Lung (tissue), 11 donors: ENCODE measurements at regions not wholly inside any gene's neighbourhood (a gene's known extent, or its start where the extent isn't known, plus 50 kb on each side); places are given as distances from the start of the nearest gene placed in this dataset.

Experiments used
- ATAC-seq: fragments of 200-7000 bp; cut with Tn5 transposase; one replicate; pipeline ENCODE4 v1.9.1; 2020; ENCODE audit warnings: moderate number of reproducible peaks; ENCODE audit not compliant: insufficient read depth, low FRiP score
- DNase-seq, 3 donors: peaks; one replicate each; pipeline ENCODE4 v3.0.0-alpha.2; 2013 to 2017
- H3K27ac ChIP-seq, 2 donors: one replicate each; pipeline ENCODE4 v1.5.1; 2013; ENCODE audit warnings: mild to moderate bottlenecking in 2 of 2, moderate library complexity in 2 of 2, control low read depth in 1 of 2, inconsistent platforms in 1 of 2, low read depth in 1 of 2, low read length in 1 of 2
- H3K27me3 ChIP-seq, 3 donors: one replicate each; pipeline ENCODE4 v1.5.1; 2013; ENCODE audit warnings: low read length in 2 of 3; ENCODE audit not compliant: control insufficient read depth in 3 of 3, insufficient read depth in 3 of 3
- H3K36me3 ChIP-seq, 4 donors: one replicate each; pipeline ENCODE4 v1.5.1; 2013; ENCODE audit warnings: low read length in 4 of 4, mild to moderate bottlenecking in 1 of 4, moderate library complexity in 1 of 4; ENCODE audit not compliant: control insufficient read depth in 4 of 4, insufficient read depth in 4 of 4
- H3K4me1 ChIP-seq, 5 donors: one replicate each; pipeline ENCODE4 v1.5.1; 2013; ENCODE audit warnings: low read length in 5 of 5, mild to moderate bottlenecking in 2 of 5, moderate library complexity in 1 of 5; ENCODE audit not compliant: control insufficient read depth in 5 of 5, insufficient read depth in 5 of 5
- H3K4me3 ChIP-seq: one replicate; pipeline ENCODE4 v1.5.1; 2013; ENCODE audit warnings: mild to moderate bottlenecking, control low read depth, moderate library complexity
- H3K9ac ChIP-seq, 2 donors: one replicate each; pipeline ENCODE4 v1.5.1; 2013; ENCODE audit warnings: low read length in 2 of 2, control low read depth in 1 of 2; ENCODE audit not compliant: insufficient read depth in 1 of 2
- H3K9me3 ChIP-seq, 4 donors: one replicate each; pipeline ENCODE4 v1.5.1; 2013; ENCODE audit warnings: low read length in 3 of 4, mild to moderate bottlenecking in 1 of 4, moderate library complexity in 1 of 4; ENCODE audit not compliant: control insufficient read depth in 4 of 4, insufficient read depth in 3 of 4
- WGBS, 2 donors: extraction: QIAGEN DNeasy Blood & Tissue Kit; methylation state at CpG; one replicate each; pipeline ENCODE4 v1.1.7; 2013; 5-methylcytosine and 5-hydroxymethylcytosine counted together
- TF ChIP-seq, protein P1 (sequence below): IDR thresholded peaks from 2 replicates; pipeline ENCODE4 v1.5.1; 2012; ENCODE audit warnings: mild to moderate bottlenecking; ENCODE audit errors: control extremely low read depth, extremely low read depth
- donor health status: control.
- donor health status: control.
- donor health status: Bipolar disorder and iron deficiency.
- donor health status: healthy.
- donor health status: DM: yes; HTN: yes; CAD: no.

DNA sequence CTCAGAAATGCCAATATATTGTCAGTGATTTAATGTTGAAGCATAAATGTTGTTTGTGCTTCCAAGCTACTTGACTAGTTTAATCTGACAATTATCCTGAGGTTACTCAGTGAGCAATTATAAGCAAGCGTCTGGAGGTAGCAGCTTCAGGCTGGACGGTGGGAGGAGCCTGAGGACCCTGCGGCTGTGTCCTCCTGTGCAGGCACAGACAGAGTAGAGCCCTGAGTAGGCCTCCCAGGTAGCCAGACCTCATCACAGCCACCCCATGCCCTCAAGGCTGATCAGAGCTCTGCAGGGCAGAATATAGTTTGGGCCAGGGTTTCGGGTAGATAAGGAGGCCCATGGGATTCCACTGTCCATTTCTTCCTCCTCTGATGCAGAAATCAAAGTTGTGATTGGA is 153.6 kb downstream of the DRD1 start:
- no peak overlapping the region for H3K9ac ChIP-seq
- no peaks in the 10 kb centered on the region for H3K36me3 ChIP-seq
- TF ChIP-seq, protein P1, sequence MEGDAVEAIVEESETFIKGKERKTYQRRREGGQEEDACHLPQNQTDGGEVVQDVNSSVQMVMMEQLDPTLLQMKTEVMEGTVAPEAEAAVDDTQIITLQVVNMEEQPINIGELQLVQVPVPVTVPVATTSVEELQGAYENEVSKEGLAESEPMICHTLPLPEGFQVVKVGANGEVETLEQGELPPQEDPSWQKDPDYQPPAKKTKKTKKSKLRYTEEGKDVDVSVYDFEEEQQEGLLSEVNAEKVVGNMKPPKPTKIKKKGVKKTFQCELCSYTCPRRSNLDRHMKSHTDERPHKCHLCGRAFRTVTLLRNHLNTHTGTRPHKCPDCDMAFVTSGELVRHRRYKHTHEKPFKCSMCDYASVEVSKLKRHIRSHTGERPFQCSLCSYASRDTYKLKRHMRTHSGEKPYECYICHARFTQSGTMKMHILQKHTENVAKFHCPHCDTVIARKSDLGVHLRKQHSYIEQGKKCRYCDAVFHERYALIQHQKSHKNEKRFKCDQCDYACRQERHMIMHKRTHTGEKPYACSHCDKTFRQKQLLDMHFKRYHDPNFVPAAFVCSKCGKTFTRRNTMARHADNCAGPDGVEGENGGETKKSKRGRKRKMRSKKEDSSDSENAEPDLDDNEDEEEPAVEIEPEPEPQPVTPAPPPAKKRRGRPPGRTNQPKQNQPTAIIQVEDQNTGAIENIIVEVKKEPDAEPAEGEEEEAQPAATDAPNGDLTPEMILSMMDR: no peak
- ATAC-seq (no peak), DNase-seq (no peak)
- no peaks in the 10 kb centered on the region for H3K4me1 ChIP-seq
- 77 to 85% methylated on average over 4 of the region's 4 CpGs for WGBS, 2 donors
- no peak overlapping the region for H3K27ac ChIP-seq
- H3K4me3 ChIP-seq: no peak overlapping the region
- H3K9me3 ChIP-seq: peaks cover 0 to 1% (median 0%) of the 10 kb centered on the region in 4 donors
- H3K27me3 ChIP-seq: no peaks in the 10 kb centered on the region

DNA sequence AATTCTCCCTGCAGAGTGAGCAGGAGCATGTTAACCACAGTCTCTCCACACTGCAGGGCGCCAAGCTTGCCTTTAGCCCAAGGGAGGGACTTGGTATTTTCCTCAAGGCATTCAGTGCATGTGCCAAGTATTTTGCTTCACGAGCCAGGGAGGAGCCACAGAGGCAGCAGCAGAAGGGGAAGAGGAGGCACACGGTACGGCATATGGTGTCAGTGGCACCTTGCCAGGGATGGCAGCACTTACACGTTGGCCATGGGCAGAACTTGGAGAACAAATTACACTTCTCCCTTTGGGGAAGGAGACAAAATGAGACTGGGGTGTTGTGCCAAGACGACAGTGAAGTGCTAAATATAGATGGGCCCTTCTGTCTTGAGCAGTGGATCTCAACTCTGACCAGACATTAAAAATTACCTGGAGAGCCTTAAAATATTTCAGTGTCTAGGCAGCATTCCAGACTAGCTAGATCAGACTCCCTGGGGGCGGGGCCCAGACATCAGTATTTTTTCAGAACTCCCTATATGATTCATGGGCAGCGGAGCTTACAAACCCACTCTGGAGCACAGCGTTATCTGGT is 155.8 kb downstream of the DRD1 start:
- Histone ChIP-seq H3K4me3 (no peak overlapping the region), H3K36me3 (no peaks in the 10 kb centered on the region), H3K4me1 (no peaks in the 10 kb centered on the region), H3K27ac (no peak overlapping the region), H3K9me3 (peaks cover 0 to 1% (median 0%) of the 10 kb centered on the region in 4 donors), H3K9ac (no peak overlapping the region), H3K27me3 (no peaks in the 10 kb centered on the region)
- 63 to 73% methylated on average over 9 of the region's 9 CpGs for WGBS, 2 donors
- DNase-seq (no peak), ATAC-seq (peak; percentile 57)
- TF ChIP-seq, protein P1: no peak

DNA sequence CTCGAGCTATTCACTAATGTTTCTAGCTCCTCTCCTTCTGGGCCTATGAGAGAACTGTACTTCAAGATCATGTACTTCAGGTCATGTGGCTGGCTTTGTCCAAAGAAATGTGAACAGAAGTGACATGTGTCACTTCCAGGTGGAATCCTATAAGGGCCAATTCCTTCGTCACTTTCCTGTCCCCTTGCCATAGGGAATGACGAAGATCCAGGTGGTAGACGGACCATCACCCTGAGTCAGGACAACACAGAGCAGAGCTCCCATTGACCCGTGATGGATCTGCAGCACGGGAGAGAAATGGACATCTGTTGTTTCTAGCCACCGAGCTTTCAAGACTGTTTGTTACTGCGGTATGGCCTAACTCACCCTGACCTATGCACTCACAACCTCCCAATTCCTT is 157.0 kb downstream of the DRD1 start:
- TF ChIP-seq, protein P1: no peak
- 90 to 94% methylated on average over 8 of the region's 8 CpGs for WGBS, 2 donors
- Histone ChIP-seq H3K27ac (no peak overlapping the region), H3K4me3 (no peak overlapping the region), H3K27me3 (no peaks in the 10 kb centered on the region), H3K4me1 (no peaks in the 10 kb centered on the region), H3K36me3 (no peaks in the 10 kb centered on the region), H3K9ac (no peak overlapping the region), H3K9me3 (peaks cover 0 to 1% (median 0%) of the 10 kb centered on the region in 4 donors)
- no peak for ATAC-seq
- no peak for DNase-seq

DNA sequence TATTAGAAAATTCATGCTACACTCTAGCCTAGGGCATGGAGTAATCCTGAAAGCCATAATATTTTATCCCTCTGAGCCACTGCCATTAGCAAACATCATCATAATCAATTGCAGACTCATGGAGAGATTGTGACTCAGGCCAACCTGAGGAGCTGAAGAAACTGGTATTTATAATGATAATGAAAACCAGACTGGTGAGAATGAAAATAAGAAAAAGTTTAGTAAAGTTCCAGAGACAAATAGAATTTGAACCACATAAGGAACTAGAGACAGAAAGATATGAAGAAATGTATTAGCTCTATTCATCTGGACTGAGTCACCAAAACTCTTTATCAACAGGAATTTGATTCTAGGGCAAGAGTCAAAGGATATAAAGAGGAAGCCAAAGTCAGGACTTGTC is 158.7 kb downstream of the DRD1 start:
- H3K9ac ChIP-seq: no peak overlapping the region
- peaks cover 0 to 1% (median 0%) of the 10 kb centered on the region in 4 donors for H3K9me3 ChIP-seq
- no peaks in the 10 kb centered on the region for H3K36me3 ChIP-seq
- no peaks in the 10 kb centered on the region for H3K27me3 ChIP-seq
- no peaks in the 10 kb centered on the region for H3K4me1 ChIP-seq
- H3K4me3 ChIP-seq: no peak overlapping the region
- DNase-seq: no peak
- TF ChIP-seq, protein P1: no peak
- H3K27ac ChIP-seq: no peak overlapping the region
- ATAC-seq: no peak
